ENCODE measurements at regions not wholly inside any gene's neighbourhood (a gene's known extent, or its start where the extent isn't known, plus 50 kb on each side); places are given as distances from the start of the nearest gene placed in this dataset.
"Not testable (repeated sequence)": the region's sequence is repeated elsewhere in the genome, so short reads cannot be mapped to it uniquely, and the experiment has no call there.

DNA sequence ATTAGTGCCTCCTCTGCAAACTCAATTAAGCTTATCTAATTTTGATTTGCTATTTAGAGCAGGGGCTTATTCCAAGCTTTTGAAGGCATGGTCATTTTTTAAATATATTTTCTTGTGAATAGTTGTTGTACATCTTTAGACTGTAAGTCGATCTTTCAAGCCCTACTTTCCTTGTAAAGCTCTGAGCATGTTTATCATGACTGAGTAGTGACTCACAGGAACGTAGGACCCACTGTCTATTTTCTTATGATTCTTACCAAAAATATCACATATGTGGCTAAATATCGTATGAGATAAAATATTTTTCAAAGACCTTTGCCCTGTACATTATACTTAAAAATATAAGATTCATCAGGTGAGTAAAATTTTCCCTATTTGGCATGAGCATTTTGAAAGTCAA lies 440.4 kb upstream of the GRIN3A start (continued):
- TF ChIP-seq BCL11A (IDR thresholded peaks at IDR 0.05; ENCODE audit: low read depth in 2 of 2, low read length in 2 of 2) (no peak), POLR2AphosphoS5 (IDR thresholded peaks at IDR 0.05; ENCODE audit: low read depth, low read length) (no peak), CHD2 (IDR thresholded peaks at IDR 0.05; ENCODE audit: low read length) (no peak), EZH2 (IDR thresholded peaks at IDR 0.05; ENCODE audit: low read depth, low read length, severe bottlenecking) (no peak)

DNA sequence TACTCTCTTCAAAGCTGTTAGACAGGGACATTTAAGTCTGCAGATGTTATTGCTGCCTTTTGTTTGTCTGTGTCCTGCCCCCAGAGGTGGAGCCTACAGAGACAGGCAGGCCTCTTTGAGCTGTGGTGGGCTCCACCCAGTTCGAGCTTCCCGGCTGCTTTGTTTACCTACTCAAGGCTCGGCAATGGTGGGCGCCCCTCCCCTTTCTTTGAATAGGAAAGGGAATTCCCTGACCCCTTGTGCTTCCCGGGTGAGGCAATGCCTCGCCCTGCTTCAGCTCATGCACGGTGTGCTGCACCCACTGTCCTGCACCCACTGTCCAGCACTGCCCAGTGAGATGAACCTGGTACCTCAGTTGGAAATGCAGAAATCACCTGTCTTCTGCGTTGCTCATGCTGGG lies 435.8 kb upstream of the GRIN3A start:
- H3K9ac ChIP-seq (replicated peaks in 1 of 4; ENCODE audit: extremely low read depth in 1 of 4, low read depth in 3 of 4, low read length in 3 of 4); FAIRE-seq; H3K27ac ChIP-seq (ENCODE audit: low read depth, low read length); H2BK15ac ChIP-seq (ENCODE audit: low read length); H3K4ac ChIP-seq (replicated peaks; ENCODE audit: insufficient read length, low read depth, low read length); H3K14ac ChIP-seq (ENCODE audit: insufficient read length); H3K23me2 ChIP-seq (ENCODE audit: low read depth, low read length); DNase-seq (ENCODE audit: low read depth in 1 of 2, low spot score in 2 of 2); H4K91ac ChIP-seq (replicated peaks; ENCODE audit: insufficient read length, low read length); H4K20me1 ChIP-seq (replicated peaks in 1 of 2; ENCODE audit: control insufficient read depth in 1 of 2, insufficient read depth in 2 of 2, low read length in 2 of 2); H3K79me1 ChIP-seq (ENCODE audit: low read depth, low read length); H3K27me3 ChIP-seq (replicated peaks in 1 of 4; ENCODE audit: control insufficient read depth in 3 of 4, extremely low read depth in 1 of 4, insufficient read depth in 3 of 4, low read length in 3 of 4); H2AK5ac ChIP-seq (ENCODE audit: low read depth, low read length); H3K36me3 ChIP-seq (ENCODE audit: control insufficient read depth in 2 of 4, insufficient read depth in 4 of 4, low read length in 3 of 4); H3K18ac ChIP-seq (ENCODE audit: extremely low read depth, low read length); H2BK20ac ChIP-seq (ENCODE audit: low read length); H2BK120ac ChIP-seq (replicated peaks; ENCODE audit: low read depth, low read length); H3K4me3 ChIP-seq (ENCODE audit: extremely low read depth in 1 of 4, insufficient read depth in 2 of 4, low read depth in 3 of 4, low read length in 4 of 4); CTCF ChIA-PET (ENCODE audit: partially characterized antibody); H4K5ac ChIP-seq (ENCODE audit: insufficient read length, low read depth, low read length); H3K79me2 ChIP-seq (ENCODE audit: control insufficient read depth in 1 of 2, insufficient read depth in 2 of 2, low read length in 2 of 2); H2AFZ ChIP-seq (ENCODE audit: low read length); H2BK5ac ChIP-seq (ENCODE audit: low read depth, low read length); H4K8ac ChIP-seq (ENCODE audit: extremely low read depth, insufficient read depth, low read length); H3K4me2 ChIP-seq (ENCODE audit: insufficient read depth in 1 of 2, low read depth in 2 of 2, low read length in 2 of 2); H3K23ac ChIP-seq (ENCODE audit: insufficient read length); H2BK12ac ChIP-seq (ENCODE audit: low read depth, low read length); H3K4me1 ChIP-seq (replicated peaks in 1 of 4; ENCODE audit: control insufficient read depth in 3 of 4, insufficient read depth in 4 of 4, low read length in 3 of 4); H3K56ac ChIP-seq (replicated peaks; ENCODE audit: insufficient read length, low read depth, low read length); POLR2A ChIA-PET (ENCODE audit: partially characterized antibody): not testable (repeated sequence)
- WGBS, 2 experiments (ENCODE audit: extremely low coverage in 1 of 2, insufficient coverage in 1 of 2, insufficient read length in 1 of 2, insufficient replicate concordance in 2 of 2, low coverage in 1 of 2, low lambda C conversion rate in 2 of 2, missing lambda C conversion rate in 1 of 2): 94% methylated on average over 7 of the region's 8 CpGs; no CpG with 5 or more reads in 1 of the 2 experiments
- peaks cover 13 to 18% of the 10 kb centered on the region in 2 experiments; a peak in 3 of 4 replicates for H3K9me3 ChIP-seq (ENCODE audit: insufficient read depth in 2 of 2, low read depth in 1 of 2, low read length in 1 of 2)

Measured in H1 (cell line).